Activated T-helper 2 cell treated with anti-CD3 and anti-CD28 coated beads, Interferon-gamma antibody, Interleukin-2, Interleukin-4, amounts not matched to agents 10 μg/mL and 5 μg/mL and 100 μg/mL, durations not matched to agents 14 hours and 24 hours and 36 hours (primary cell): ENCODE measurements at regions not wholly inside any gene's neighbourhood (a gene's known extent, or its start where the extent isn't known, plus 50 kb on each side); places are given as distances from the start of the nearest gene placed in this dataset.

ENCODE experiments used
- DNase-seq: peaks from one replicate; pipeline ENCODE4 v3.0.0; 2021; ENCODE audit warnings: low spot score
- H3K27ac Mint-ChIP-seq: one replicate; pipeline ENCODE4 v1.8.0; 2021; ENCODE audit warnings: mixed read lengths
- H3K27me3 Mint-ChIP-seq: one replicate; pipeline ENCODE4 v1.8.0; 2021; ENCODE audit warnings: low read depth, mixed read lengths
- H3K36me3 Mint-ChIP-seq: one replicate; pipeline ENCODE4 v1.8.0; 2021; ENCODE audit warnings: low read depth, mixed read lengths
- H3K4me1 Mint-ChIP-seq: one replicate; pipeline ENCODE4 v1.8.0; 2021; ENCODE audit warnings: low read depth, mixed read lengths
- H3K4me3 Mint-ChIP-seq: one replicate; pipeline ENCODE4 v1.8.0; 2021; ENCODE audit warnings: low read depth, mild to moderate bottlenecking, moderate library complexity, mixed read lengths
- H3K9me3 Mint-ChIP-seq: one replicate; pipeline ENCODE4 v1.8.0; 2021; ENCODE audit warnings: mixed read lengths
- intact Hi-C: fragments of 100-400 bp; cut with micrococcal nuclease; formaldehyde crosslinking; loops from one replicate; pipeline ENCODE4 v1.15.1; 2023

GRCh38 chr2:53474914-53475313 is 292.7 kb upstream of the CHAC2 start:
- Mint-ChIP-seq H3K27me3 (no peaks in the 10 kb centered on the region), H3K4me3 (no peak overlapping the region), H3K9me3 (no peaks in the 10 kb centered on the region), H3K4me1 (no peaks in the 10 kb centered on the region), H3K36me3 (no peaks in the 10 kb centered on the region), H3K27ac (no peak overlapping the region)
- intact Hi-C loops, result no loop called here
- no peak for DNase-seq

- H3K4me1 Mint-ChIP-seq, result no peaks in the 10 kb centered on the region
- H3K4me3 Mint-ChIP-seq, result no peak overlapping the region
- no peak for DNase-seq
- H3K27ac Mint-ChIP-seq, result no peak overlapping the region
- intact Hi-C loops, result no loop called here
- H3K9me3 Mint-ChIP-seq, result no peaks in the 10 kb centered on the region
- H3K27me3 Mint-ChIP-seq, result no peaks in the 10 kb centered on the region
- H3K36me3 Mint-ChIP-seq, result no peaks in the 10 kb centered on the region
These were observed 293.8 kb upstream of the CHAC2 start for GRCh38 chr2:53473775-53474311.

GRCh38 chr2:53473236-53473635 is 294.4 kb upstream of the CHAC2 start:
- intact Hi-C loops, result no loop called here
- Mint-ChIP-seq H3K27me3 (no peaks in the 10 kb centered on the region), H3K4me1 (no peaks in the 10 kb centered on the region), H3K36me3 (no peaks in the 10 kb centered on the region), H3K27ac (no peak overlapping the region), H3K9me3 (no peaks in the 10 kb centered on the region), H3K4me3 (no peak overlapping the region)
- DNase-seq, result no peak

- Mint-ChIP-seq H3K9me3 (no peaks in the 10 kb centered on the region), H3K4me1 (no peaks in the 10 kb centered on the region), H3K27ac (no peak overlapping the region), H3K4me3 (no peak overlapping the region), H3K27me3 (no peaks in the 10 kb centered on the region), H3K36me3 (no peaks in the 10 kb centered on the region)
- no peak for DNase-seq
- intact Hi-C loops, result no loop called here
These were observed 300.0 kb upstream of the CHAC2 start for GRCh38 chr2:53467467-53468180.

- Mint-ChIP-seq H3K27ac (no peak overlapping the region), H3K4me1 (no peaks in the 10 kb centered on the region), H3K4me3 (no peak overlapping the region), H3K36me3 (no peaks in the 10 kb centered on the region), H3K27me3 (no peaks in the 10 kb centered on the region), H3K9me3 (no peaks in the 10 kb centered on the region)
- intact Hi-C loops, result no loop called here
- no peak for DNase-seq
These were observed 303.5 kb upstream of the CHAC2 start for GRCh38 chr2:53463806-53464726.

- Mint-ChIP-seq H3K27ac (no peak overlapping the region), H3K9me3 (no peaks in the 10 kb centered on the region), H3K27me3 (no peaks in the 10 kb centered on the region), H3K4me3 (no peak overlapping the region), H3K36me3 (no peaks in the 10 kb centered on the region), H3K4me1 (no peaks in the 10 kb centered on the region)
- DNase-seq, result no peak
- intact Hi-C loops, result no loop called here
These were observed 306.7 kb upstream of the CHAC2 start for GRCh38 chr2:53460937-53461336.

GRCh38 chr2:53460347-53460746 is 307.3 kb upstream of the CHAC2 start:
- DNase-seq, result no peak
- no peak overlapping the region for H3K27ac Mint-ChIP-seq
- H3K36me3 Mint-ChIP-seq, result no peaks in the 10 kb centered on the region
- no peak overlapping the region for H3K4me3 Mint-ChIP-seq
- H3K27me3 Mint-ChIP-seq, result no peaks in the 10 kb centered on the region
- no peaks in the 10 kb centered on the region for H3K4me1 Mint-ChIP-seq
- H3K9me3 Mint-ChIP-seq, result no peaks in the 10 kb centered on the region
- intact Hi-C loops, result no loop called here

GRCh38 chr2:53455094-53455493 is 312.5 kb upstream of the CHAC2 start:
- Mint-ChIP-seq H3K9me3 (no peaks in the 10 kb centered on the region), H3K4me1 (no peaks in the 10 kb centered on the region), H3K27me3 (no peaks in the 10 kb centered on the region), H3K27ac (no peak overlapping the region), H3K4me3 (no peak overlapping the region), H3K36me3 (no peaks in the 10 kb centered on the region)
- no peak for DNase-seq
- intact Hi-C loops, result no loop called here

GRCh38 chr2:53452957-53453748 is 314.5 kb upstream of the CHAC2 start:
- Mint-ChIP-seq H3K4me3 (no peak overlapping the region), H3K4me1 (no peaks in the 10 kb centered on the region), H3K27ac (no peak overlapping the region), H3K36me3 (no peaks in the 10 kb centered on the region), H3K27me3 (no peaks in the 10 kb centered on the region), H3K9me3 (no peaks in the 10 kb centered on the region)
- intact Hi-C loops, result no loop called here
- no peak for DNase-seq

GRCh38 chr2:53452400-53452799 is 315.2 kb upstream of the CHAC2 start:
- intact Hi-C loops, result no loop called here
- Mint-ChIP-seq H3K4me3 (no peak overlapping the region), H3K4me1 (peaks cover 4% of the 10 kb centered on the region), H3K27ac (no peak overlapping the region), H3K9me3 (no peaks in the 10 kb centered on the region), H3K27me3 (no peaks in the 10 kb centered on the region), H3K36me3 (no peaks in the 10 kb centered on the region)
- no peak for DNase-seq

GRCh38 chr2:53450923-53451322 is 316.7 kb upstream of the CHAC2 start:
- intact Hi-C loops, result no loop called here
- peaks cover 4% of the 10 kb centered on the region for H3K4me1 Mint-ChIP-seq
- H3K36me3 Mint-ChIP-seq, result no peaks in the 10 kb centered on the region
- no peak overlapping the region for H3K27ac Mint-ChIP-seq
- DNase-seq, result no peak
- no peaks in the 10 kb centered on the region for H3K27me3 Mint-ChIP-seq
- H3K9me3 Mint-ChIP-seq, result no peaks in the 10 kb centered on the region
- no peak overlapping the region for H3K4me3 Mint-ChIP-seq

- H3K36me3 Mint-ChIP-seq, result no peaks in the 10 kb centered on the region
- no peak overlapping the region for H3K27ac Mint-ChIP-seq
- DNase-seq, result no peak
- peaks cover 8% of the 10 kb centered on the region for H3K4me1 Mint-ChIP-seq
- H3K4me3 Mint-ChIP-seq, result no peak overlapping the region
- H3K9me3 Mint-ChIP-seq, result no peaks in the 10 kb centered on the region
- intact Hi-C loops, result no loop called here
- no peaks in the 10 kb centered on the region for H3K27me3 Mint-ChIP-seq
These were observed 319.0 kb upstream of the CHAC2 start for GRCh38 chr2:53448591-53448990.
